ENCODE measurements at regions not wholly inside any gene's neighbourhood (a gene's known extent, or its start where the extent isn't known, plus 50 kb on each side); places are given as distances from the start of the nearest gene placed in this dataset.
"Not testable (repeated sequence)": the region's sequence is repeated elsewhere in the genome, so short reads cannot be mapped to it uniquely, and the experiment has no call there.

DNA sequence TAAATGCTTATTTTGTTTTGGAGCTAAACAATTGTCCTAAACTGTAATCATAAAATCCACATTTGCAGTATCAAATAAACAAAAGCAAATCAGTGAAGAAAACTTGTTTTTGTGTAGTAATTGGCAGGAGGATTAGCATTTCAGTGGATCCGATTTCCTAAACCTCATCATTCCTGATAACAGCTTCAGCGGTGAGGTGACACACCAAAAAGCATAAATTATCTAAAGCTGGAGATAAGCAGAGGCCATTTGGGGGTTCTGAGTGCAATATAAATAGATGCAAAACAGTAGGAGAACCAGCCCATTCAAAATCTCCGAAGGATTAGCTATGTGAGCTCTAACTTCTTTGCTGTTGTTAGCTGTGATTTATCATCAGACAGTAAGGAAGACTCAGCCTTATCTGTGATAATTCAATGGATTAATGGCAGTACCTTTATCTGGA is 235.8 kb downstream of the EPHA7 start:
- Histone ChIP-seq H3K36me3 (ENCODE audit: insufficient read depth, insufficient read length, low read length) (no peaks in the 10 kb centered on the region), H3K4me1 (ENCODE audit: insufficient read depth, insufficient read length) (no peaks in the 10 kb centered on the region), H3K9me3 (ENCODE audit: insufficient read depth, low read length) (no peaks in the 10 kb centered on the region), H3K9ac (ENCODE audit: insufficient read length, low read depth) (no peak overlapping the region), H3K4me3 (ENCODE audit: insufficient read length, low read depth) (no peak overlapping the region), H3K27me3 (ENCODE audit: insufficient read depth, insufficient read length) (no peaks in the 10 kb centered on the region)
- no peak for TF ChIP-seq YY1 (IDR thresholded peaks at IDR 0.05; ENCODE audit: insufficient read depth, insufficient read length)
- no peak for TF ChIP-seq SUZ12 (IDR thresholded peaks at IDR 0.05; ENCODE audit: extremely low read depth, insufficient read depth, insufficient read length)
- no peak for TF ChIP-seq ZNF274 (IDR thresholded peaks at IDR 0.05; ENCODE audit: low read depth, low read length)
- DNase-seq (ENCODE audit: low read depth, low spot score) = no peak

DNA sequence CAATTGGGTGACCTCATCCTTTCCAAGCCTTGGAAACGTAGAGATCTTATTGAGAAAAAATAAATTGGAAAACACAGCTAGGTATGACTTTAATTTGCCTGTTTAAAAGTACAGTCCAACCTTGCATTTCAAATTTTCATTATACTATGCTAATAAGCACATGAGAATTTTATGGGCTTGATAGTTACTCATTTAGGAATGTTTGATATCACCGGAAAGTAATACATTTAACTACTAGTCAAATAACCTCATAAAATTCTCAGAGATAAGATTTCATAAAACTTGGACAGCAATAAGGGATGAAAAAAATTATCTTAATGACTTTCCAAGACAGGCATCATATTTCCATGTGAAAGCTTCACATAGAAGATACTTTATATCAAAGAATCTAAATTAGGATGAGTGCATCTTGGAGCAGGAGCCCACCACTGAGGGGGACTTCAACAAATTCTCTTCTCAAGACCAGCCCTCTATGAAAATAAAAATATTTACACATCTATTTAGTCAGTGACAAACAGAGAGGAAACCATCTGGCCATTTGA is 236.3 kb downstream of the EPHA7 start:
- TF ChIP-seq YY1 (IDR thresholded peaks at IDR 0.05; ENCODE audit: insufficient read depth, insufficient read length) (no peak), SUZ12 (IDR thresholded peaks at IDR 0.05; ENCODE audit: extremely low read depth, insufficient read depth, insufficient read length) (no peak)
- H3K9me3 ChIP-seq (ENCODE audit: insufficient read depth, low read length) = no peaks in the 10 kb centered on the region
- no peak overlapping the region for H3K4me3 ChIP-seq (ENCODE audit: insufficient read length, low read depth)
- DNase-seq (ENCODE audit: low read depth, low spot score) = no peak
- no peaks in the 10 kb centered on the region for H3K4me1 ChIP-seq (ENCODE audit: insufficient read depth, insufficient read length)
- H3K36me3 ChIP-seq (ENCODE audit: insufficient read depth, insufficient read length, low read length) = no peaks in the 10 kb centered on the region
- H3K9ac ChIP-seq (ENCODE audit: insufficient read length, low read depth) = no peak overlapping the region
- H3K27me3 ChIP-seq (ENCODE audit: insufficient read depth, insufficient read length) = no peaks in the 10 kb centered on the region

DNA sequence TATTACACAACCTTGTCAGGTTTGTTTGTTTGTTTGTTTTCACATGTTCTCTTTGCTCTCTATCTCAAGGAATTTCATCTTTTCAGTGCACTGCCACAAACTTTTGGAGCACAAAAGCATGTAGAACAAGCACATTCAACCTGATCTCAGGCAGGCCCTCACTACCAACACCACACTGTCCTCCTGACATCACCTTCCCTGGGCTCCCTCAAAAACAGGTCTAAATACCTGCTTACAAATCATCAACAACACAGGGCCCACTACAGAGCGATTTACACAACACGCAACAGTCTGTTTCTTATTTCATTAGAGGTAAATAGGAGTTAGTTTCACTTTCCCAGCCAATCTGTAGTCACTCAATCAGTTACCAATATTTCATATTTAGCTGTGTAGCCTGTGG is 241.4 kb downstream of the EPHA7 start:
- no peak for TF ChIP-seq YY1 (IDR thresholded peaks at IDR 0.05; ENCODE audit: insufficient read depth, insufficient read length)
- no peak for TF ChIP-seq SUZ12 (IDR thresholded peaks at IDR 0.05; ENCODE audit: extremely low read depth, insufficient read depth, insufficient read length)
- no peak for TF ChIP-seq ZNF274 (IDR thresholded peaks at IDR 0.05; ENCODE audit: low read depth, low read length)

DNA sequence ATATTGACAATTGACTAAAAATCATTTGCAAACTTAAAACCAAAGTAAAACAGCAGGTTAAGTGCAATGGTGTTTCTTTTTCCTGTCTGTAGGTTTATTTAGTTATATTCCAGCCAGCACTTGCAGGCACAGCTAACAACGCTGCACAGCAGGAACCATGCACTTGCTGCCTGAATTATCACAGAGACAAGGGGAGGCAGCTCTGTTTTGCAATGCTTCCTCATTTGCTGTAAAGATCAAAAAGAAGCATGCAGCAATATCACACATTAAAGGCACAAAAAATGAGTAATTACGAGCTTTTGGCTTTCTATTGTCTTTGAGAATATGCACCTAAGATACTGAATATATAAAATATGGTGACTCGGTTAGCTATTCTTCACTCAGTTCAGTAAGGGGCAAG is 241.9 kb downstream of the EPHA7 start:
- no peak for TF ChIP-seq ZNF274 (IDR thresholded peaks at IDR 0.05; ENCODE audit: low read depth, low read length)
- TF ChIP-seq YY1 (IDR thresholded peaks at IDR 0.05; ENCODE audit: insufficient read depth, insufficient read length) = no peak
- no peak for TF ChIP-seq SUZ12 (IDR thresholded peaks at IDR 0.05; ENCODE audit: extremely low read depth, insufficient read depth, insufficient read length)
- Histone ChIP-seq H3K36me3 (ENCODE audit: insufficient read depth, insufficient read length, low read length) (no peaks in the 10 kb centered on the region), H3K4me1 (ENCODE audit: insufficient read depth, insufficient read length) (no peaks in the 10 kb centered on the region), H3K9ac (ENCODE audit: insufficient read length, low read depth) (no peak overlapping the region), H3K4me3 (ENCODE audit: insufficient read length, low read depth) (no peak overlapping the region), H3K9me3 (ENCODE audit: insufficient read depth, low read length) (no peaks in the 10 kb centered on the region), H3K27me3 (ENCODE audit: insufficient read depth, insufficient read length) (no peaks in the 10 kb centered on the region)
- no peak for DNase-seq (ENCODE audit: low read depth, low spot score)

More for the DNA sequence above, 241.4 kb downstream of the EPHA7 start:
- Histone ChIP-seq H3K4me3 (ENCODE audit: insufficient read length, low read depth) (no peak overlapping the region), H3K9me3 (ENCODE audit: insufficient read depth, low read length) (no peaks in the 10 kb centered on the region), H3K36me3 (ENCODE audit: insufficient read depth, insufficient read length, low read length) (no peaks in the 10 kb centered on the region), H3K27me3 (ENCODE audit: insufficient read depth, insufficient read length) (no peaks in the 10 kb centered on the region), H3K9ac (ENCODE audit: insufficient read length, low read depth) (no peak overlapping the region), H3K4me1 (ENCODE audit: insufficient read depth, insufficient read length) (no peaks in the 10 kb centered on the region)
- no peak for DNase-seq (ENCODE audit: low read depth, low spot score)

DNA sequence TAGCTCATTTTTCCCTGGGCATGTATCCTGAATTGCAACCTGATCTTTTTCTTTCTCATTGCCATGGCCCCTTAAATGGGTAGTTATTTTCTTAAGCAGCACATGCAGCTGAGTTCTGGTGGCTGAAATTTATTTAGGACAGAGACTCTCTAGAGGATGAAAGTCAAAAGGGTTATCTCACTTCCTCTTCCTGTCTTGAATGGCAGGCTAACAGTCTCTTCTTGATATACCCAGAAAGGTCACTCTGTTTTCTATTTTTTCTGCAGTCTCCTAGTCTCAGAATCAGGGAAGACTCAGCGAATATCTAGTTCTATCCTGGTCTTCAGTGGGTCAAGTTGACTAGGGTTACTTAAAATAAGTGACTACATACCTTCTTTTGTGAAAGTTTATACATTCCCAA is 243.3 kb downstream of the EPHA7 start:
- DNase-seq (ENCODE audit: low read depth, low spot score) = no peak
- Histone ChIP-seq H3K9ac (ENCODE audit: insufficient read length, low read depth) (no peak overlapping the region), H3K9me3 (ENCODE audit: insufficient read depth, low read length) (no peaks in the 10 kb centered on the region), H3K27me3 (ENCODE audit: insufficient read depth, insufficient read length) (no peaks in the 10 kb centered on the region), H3K36me3 (ENCODE audit: insufficient read depth, insufficient read length, low read length) (no peaks in the 10 kb centered on the region), H3K4me3 (ENCODE audit: insufficient read length, low read depth) (no peak overlapping the region), H3K4me1 (ENCODE audit: insufficient read depth, insufficient read length) (no peaks in the 10 kb centered on the region)
- TF ChIP-seq ZNF274 (IDR thresholded peaks at IDR 0.05; ENCODE audit: low read depth, low read length) = no peak
- no peak for TF ChIP-seq YY1 (IDR thresholded peaks at IDR 0.05; ENCODE audit: insufficient read depth, insufficient read length)
- no peak for TF ChIP-seq SUZ12 (IDR thresholded peaks at IDR 0.05; ENCODE audit: extremely low read depth, insufficient read depth, insufficient read length)

DNA sequence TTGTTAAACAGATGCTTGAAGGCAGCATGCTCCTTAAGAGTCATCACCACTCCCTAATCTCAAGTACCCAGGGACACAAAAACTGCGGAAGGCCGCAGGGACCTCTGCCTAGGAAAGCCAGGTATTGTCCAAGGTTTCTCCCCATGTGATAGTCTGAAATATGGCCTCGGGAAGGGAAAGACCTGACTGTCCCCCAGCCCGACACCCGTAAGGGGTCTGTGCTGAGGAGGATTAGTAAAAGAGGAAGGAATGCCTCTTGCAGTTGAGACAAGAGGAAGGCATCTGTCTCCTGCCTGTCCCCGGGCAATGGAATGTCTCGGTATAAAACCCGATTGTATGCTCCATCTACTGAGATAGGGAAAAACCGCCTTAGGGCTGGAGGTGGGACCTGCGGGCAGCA is 245.8 kb downstream of the EPHA7 start:
- not testable (repeated sequence) for H3K27me3 ChIP-seq (ENCODE audit: insufficient read depth, insufficient read length); H3K4me3 ChIP-seq (ENCODE audit: insufficient read length, low read depth); H3K9me3 ChIP-seq (ENCODE audit: insufficient read depth, low read length); H3K36me3 ChIP-seq (ENCODE audit: insufficient read depth, insufficient read length, low read length); DNase-seq (ENCODE audit: low read depth, low spot score); H3K4me1 ChIP-seq (ENCODE audit: insufficient read depth, insufficient read length); H3K9ac ChIP-seq (ENCODE audit: insufficient read length, low read depth)

DNA sequence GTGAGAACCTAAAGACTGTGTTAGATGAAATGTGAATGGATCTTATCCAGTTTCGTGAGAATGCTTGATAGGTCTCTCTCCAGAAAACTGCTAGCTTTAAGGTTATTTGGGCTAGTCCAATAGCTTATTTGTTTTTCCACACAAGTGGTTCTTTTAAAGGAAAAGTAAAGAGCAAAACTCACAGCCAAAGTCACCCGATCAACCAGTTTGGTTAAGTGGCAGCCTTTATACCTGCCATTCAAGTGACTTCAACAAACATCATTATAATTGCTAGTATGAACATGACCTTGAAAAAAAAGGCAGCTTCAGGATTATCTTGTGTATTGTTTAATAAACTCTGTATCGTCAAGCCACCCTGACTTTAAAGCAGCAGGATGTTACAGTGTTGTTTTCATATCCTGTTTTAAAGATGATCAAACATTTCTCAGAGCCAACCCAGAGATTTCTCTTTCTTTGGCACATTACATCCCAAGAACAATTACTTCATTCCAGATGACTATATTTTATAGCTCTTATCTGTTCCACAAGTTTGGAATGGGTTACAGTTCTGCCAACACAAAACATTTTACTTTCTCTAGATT is 253.4 kb downstream of the EPHA7 start:
- Histone ChIP-seq H3K27me3 (ENCODE audit: insufficient read depth, insufficient read length) (no peaks in the 10 kb centered on the region), H3K9ac (ENCODE audit: insufficient read length, low read depth) (no peak overlapping the region), H3K9me3 (ENCODE audit: insufficient read depth, low read length) (no peaks in the 10 kb centered on the region), H3K36me3 (ENCODE audit: insufficient read depth, insufficient read length, low read length) (no peaks in the 10 kb centered on the region), H3K4me1 (ENCODE audit: insufficient read depth, insufficient read length) (no peaks in the 10 kb centered on the region), H3K4me3 (ENCODE audit: insufficient read length, low read depth) (no peak overlapping the region)
- TF ChIP-seq YY1 (IDR thresholded peaks at IDR 0.05; ENCODE audit: insufficient read depth, insufficient read length) = no peak
- TF ChIP-seq SUZ12 (IDR thresholded peaks at IDR 0.05; ENCODE audit: extremely low read depth, insufficient read depth, insufficient read length) = no peak
- TF ChIP-seq ZNF274 (IDR thresholded peaks at IDR 0.05; ENCODE audit: low read depth, low read length) = no peak
- no peak for DNase-seq (ENCODE audit: low read depth, low spot score)
